H9 (cell line): ENCODE measurements at regions not wholly inside any gene's neighbourhood (a gene's known extent, or its start where the extent isn't known, plus 50 kb on each side); places are given as distances from the start of the nearest gene placed in this dataset.

ENCODE experiments used
- DNase-seq: peaks from one replicate; pipeline ENCODE4 v3.0.0-alpha.2; 2017
- H2AFZ ChIP-seq: one replicate; pipeline ENCODE4 v1.6.1; 2013; ENCODE audit warnings: mild to moderate bottlenecking, low read length, control low read depth, moderate library complexity
- H2AK5ac ChIP-seq: 2 replicates; pipeline ENCODE4 v1.6.1; 2013; ENCODE audit warnings: low read length, control low read depth, mixed read lengths; ENCODE audit not compliant: insufficient read length
- H2BK120ac ChIP-seq: one replicate; pipeline ENCODE4 v1.6.1; 2013; ENCODE audit warnings: low read depth, mild to moderate bottlenecking, low read length, control low read depth, inconsistent platforms; ENCODE audit not compliant: poor library complexity, severe bottlenecking
- H2BK12ac ChIP-seq: 2 replicates; pipeline ENCODE4 v1.6.1; 2013; ENCODE audit warnings: low read length, control low read depth, mixed read lengths, low read depth; ENCODE audit not compliant: insufficient read length
- H2BK15ac ChIP-seq: 2 replicates; pipeline ENCODE4 v1.6.1; 2013; ENCODE audit warnings: low read depth, low read length, control low read depth
- H2BK20ac ChIP-seq: one replicate; pipeline ENCODE4 v1.6.1; 2013; ENCODE audit warnings: low read depth, mild to moderate bottlenecking, low read length, control low read depth, inconsistent platforms; ENCODE audit not compliant: poor library complexity, severe bottlenecking
- H2BK5ac ChIP-seq: 2 replicates; pipeline ENCODE4 v1.6.1; 2013; ENCODE audit warnings: low read length, control low read depth, mixed read lengths; ENCODE audit not compliant: insufficient read length
- H3K14ac ChIP-seq: 2 replicates; pipeline ENCODE4 v1.6.1; 2013; ENCODE audit warnings: low read length, control low read depth; ENCODE audit not compliant: insufficient read depth
- H3K18ac ChIP-seq: 2 replicates; pipeline ENCODE4 v1.6.1; 2013; ENCODE audit warnings: low read depth, mild to moderate bottlenecking, mixed read lengths, low read length, control low read depth; ENCODE audit not compliant: insufficient read length
- H3K23ac ChIP-seq: 2 replicates; pipeline ENCODE4 v1.6.1; 2013; ENCODE audit warnings: low read length, control low read depth, mixed read lengths, low read depth; ENCODE audit not compliant: insufficient read length
- H3K23me2 ChIP-seq: 2 replicates; pipeline ENCODE4 v1.6.1; 2013; ENCODE audit warnings: low read depth, mild to moderate bottlenecking, mixed read lengths, low read length, control low read depth; ENCODE audit not compliant: insufficient read length, poor library complexity, severe bottlenecking
- H3K27ac ChIP-seq: 2 replicates; pipeline ENCODE4 v1.5.1; 2013; ENCODE audit warnings: low read length, control low read depth, mixed read lengths, low read depth; ENCODE audit not compliant: insufficient read length
- H3K27me3 ChIP-seq: 2 replicates; pipeline ENCODE4 v1.6.1; 2013; ENCODE audit warnings: low read length, control low read depth, inconsistent platforms; ENCODE audit not compliant: insufficient read depth
- H3K4ac ChIP-seq: 2 replicates; pipeline ENCODE4 v1.6.1; 2013; ENCODE audit warnings: low read depth, mild to moderate bottlenecking, control low read depth, inconsistent platforms, low read length, moderate library complexity
- H3K4me1 ChIP-seq: 2 replicates; pipeline ENCODE4 v1.6.1; 2013; ENCODE audit warnings: low read length, control low read depth, inconsistent platforms; ENCODE audit not compliant: insufficient read depth
- H3K4me2 ChIP-seq: 2 replicates; pipeline ENCODE4 v1.6.1; 2013; ENCODE audit warnings: low read length, control low read depth, mixed read lengths; ENCODE audit not compliant: insufficient read length, insufficient read depth
- H3K56ac ChIP-seq: 2 replicates; pipeline ENCODE4 v1.6.1; 2013; ENCODE audit warnings: low read depth, mild to moderate bottlenecking, mixed read lengths, low read length, control low read depth; ENCODE audit not compliant: insufficient read length
- H3K79me1 ChIP-seq: 2 replicates; pipeline ENCODE4 v1.6.1; 2013; ENCODE audit warnings: low read depth, mild to moderate bottlenecking, moderate library complexity, low read length, control low read depth, inconsistent platforms; ENCODE audit not compliant: insufficient read depth, poor library complexity, severe bottlenecking
- H3K79me2 ChIP-seq: 2 replicates; pipeline ENCODE4 v1.6.1; 2013; ENCODE audit warnings: low read length, control low read depth, inconsistent platforms; ENCODE audit not compliant: insufficient read depth
- H3K9ac ChIP-seq: 2 replicates; pipeline ENCODE4 v1.6.1; 2013; ENCODE audit warnings: low read length, control low read depth, mixed read lengths; ENCODE audit not compliant: insufficient read length; ENCODE audit errors: extremely low read depth
- H3K9me3 ChIP-seq: one replicate; pipeline ENCODE4 v1.6.1; 2013; ENCODE audit warnings: low read depth, low read length, inconsistent platforms; ENCODE audit not compliant: control insufficient read depth
- H3T11ph ChIP-seq: one replicate; pipeline ENCODE4 v1.6.1; 2013; ENCODE audit warnings: mild to moderate bottlenecking, low read length, control low read depth, inconsistent platforms
- H4K20me1 ChIP-seq: one replicate; pipeline ENCODE4 v1.6.1; 2013; ENCODE audit not compliant: control insufficient read depth, insufficient read length, insufficient read depth
- H4K5ac ChIP-seq: 2 replicates; pipeline ENCODE4 v1.6.1; 2013; ENCODE audit warnings: low read depth, mild to moderate bottlenecking, mixed read lengths, low read length, control low read depth; ENCODE audit not compliant: insufficient read length
- H4K8ac ChIP-seq: replicated peaks from 2 replicates; pipeline ENCODE4 v1.6.1; 2013; ENCODE audit warnings: low read length, control low read depth, mixed read lengths, low read depth; ENCODE audit not compliant: insufficient read length
- H4K91ac ChIP-seq: 2 replicates; pipeline ENCODE4 v1.6.1; 2013; ENCODE audit warnings: low read depth, mild to moderate bottlenecking, moderate library complexity, mixed read lengths, low read length, control low read depth; ENCODE audit not compliant: insufficient read length
- H3K27ac Mint-ChIP-seq, 3 experiments: 2 replicates in 2 of 3; 3 replicates in 1 of 3; pipeline ENCODE4 v1.8.0; 2020 to 2021; ENCODE audit warnings: mixed read lengths in 3 of 3, mild to moderate bottlenecking in 1 of 3, moderate library complexity in 1 of 3
- H3K27me3 Mint-ChIP-seq: 2 replicates; pipeline ENCODE4 v1.8.0; 2021; ENCODE audit warnings: low read depth, mild to moderate bottlenecking, moderate library complexity, mixed read lengths
- H3K36me3 Mint-ChIP-seq, 3 experiments: 2 replicates in 2 of 3; 3 replicates in 1 of 3; pipeline ENCODE4 v1.8.0; 2020 to 2021; ENCODE audit warnings: low read depth in 3 of 3, mixed read lengths in 3 of 3; ENCODE audit not compliant: insufficient read depth in 1 of 3
- H3K4me1 Mint-ChIP-seq, 2 experiments: 2 replicates each; pipeline ENCODE4 v1.8.0; 2020; ENCODE audit warnings: mixed read lengths in 2 of 2
- H3K4me3 Mint-ChIP-seq, 2 experiments: 2 replicates in 1 of 2; 3 replicates in 1 of 2; pipeline ENCODE4 v1.8.0; 2020 to 2021; ENCODE audit warnings: mild to moderate bottlenecking in 2 of 2, mixed read lengths in 2 of 2, moderate library complexity in 1 of 2
- H3K9me3 Mint-ChIP-seq, 2 experiments: 2 replicates in 1 of 2; 3 replicates in 1 of 2; pipeline ENCODE4 v1.8.0; 2020; ENCODE audit warnings: mild to moderate bottlenecking in 2 of 2, mixed read lengths in 2 of 2, moderate library complexity in 1 of 2
- CTCF ChIP-seq: fragments of 200-600 bp; sonication (generic); conservative IDR thresholded peaks from 3 replicates; pipeline ENCODE4 v1.8.0; 2021; ENCODE audit warnings: antibody characterized with exemption, mild to moderate bottlenecking
- WGBS: extraction: QIAGEN DNeasy Blood & Tissue Kit; methylation state at CpG from one replicate; pipeline ENCODE4 v1.1.7; 2013; ENCODE audit warnings: missing lambda C conversion rate, low lambda C conversion rate, mixed read lengths; ENCODE audit not compliant: insufficient read length; ENCODE audit errors: extremely low coverage; 5-methylcytosine and 5-hydroxymethylcytosine counted together

- no peak overlapping the region for H3K14ac ChIP-seq
- H4K91ac ChIP-seq: no peak overlapping the region
- no peaks in the 10 kb centered on the region for H3K23me2 ChIP-seq
- no peak overlapping the region for H3K56ac ChIP-seq
- no peaks in the 10 kb centered on the region for H3K4me1 ChIP-seq
- WGBS: no CpG with 5 or more reads among the region's 5 CpGs
- no peak overlapping the region for H4K8ac ChIP-seq
- no peak overlapping the region for H2BK120ac ChIP-seq
- no peak overlapping the region for H2BK5ac ChIP-seq
- H3K9me3 Mint-ChIP-seq: peaks cover 11 to 14% of the 10 kb centered on the region in 2 experiments
- no peak overlapping the region for H3K27ac Mint-ChIP-seq
- no peaks in the 10 kb centered on the region; a peak in 2 of 7 replicates for H3K36me3 Mint-ChIP-seq
- H3K23ac ChIP-seq: no peak overlapping the region
- no peak for DNase-seq
- no peak overlapping the region for H2BK12ac ChIP-seq
- H3K18ac ChIP-seq: no peak overlapping the region
- H3K4ac ChIP-seq: no peak overlapping the region
- TF ChIP-seq CTCF: no peak
- H3K4me1 Mint-ChIP-seq: no peaks in the 10 kb centered on the region
- H3K79me1 ChIP-seq: no peaks in the 10 kb centered on the region
- no peaks in the 10 kb centered on the region for H3K9me3 ChIP-seq
- H3K27ac ChIP-seq: no peak overlapping the region
- no peak overlapping the region for H2AK5ac ChIP-seq
- peaks cover 16% of the 10 kb centered on the region for H3K27me3 Mint-ChIP-seq
- H3K79me2 ChIP-seq: no peaks in the 10 kb centered on the region
- no peaks in the 10 kb centered on the region for H4K20me1 ChIP-seq
- H2BK15ac ChIP-seq: no peak overlapping the region
- no peak overlapping the region for H4K5ac ChIP-seq
- no peak overlapping the region for H3K4me2 ChIP-seq
- no peaks in the 10 kb centered on the region for H3K27me3 ChIP-seq
- no peak overlapping the region for H3T11ph ChIP-seq
- no peak overlapping the region for H2BK20ac ChIP-seq
- no peak overlapping the region for H3K9ac ChIP-seq
- H2AFZ ChIP-seq: no peak overlapping the region
- no peak overlapping the region for H3K4me3 Mint-ChIP-seq
Measured at GRCh38 chr9:134568116-134568515, 73.5 kb upstream of the COL5A1 start.
